Fibroblast of the aortic adventitia (primary cell): ENCODE measurements at regions not wholly inside any gene's neighbourhood (a gene's known extent, or its start where the extent isn't known, plus 50 kb on each side); places are given as distances from the start of the nearest gene placed in this dataset.

Experiments
- DNase-seq: peaks from one replicate; pipeline ENCODE4 v3.0.0-alpha.2; 2010; ENCODE audit warnings: low read depth
- H3K4me3 ChIP-seq: 2 replicates; pipeline ENCODE4 v1.5.1; 2011; ENCODE audit warnings: low read depth, mild to moderate bottlenecking, control low read depth, low read length, moderate library complexity
- CTCF ChIP-seq: IDR thresholded peaks from 2 replicates; pipeline ENCODE4 v1.5.1; 2011; ENCODE audit warnings: mild to moderate bottlenecking, low read length, control low read depth, inconsistent platforms; ENCODE audit not compliant: insufficient read depth

GRCh38 chr11:70593446-70593983, 195.2 kb downstream of the CTTN start:
- no peak for TF ChIP-seq CTCF
- no peak overlapping the region for H3K4me3 ChIP-seq
- DNase-seq: no peak

- H3K4me3 ChIP-seq: no peak overlapping the region
- no peak for TF ChIP-seq CTCF
- no peak for DNase-seq
Measured at GRCh38 chr11:70594031-70594430, 195.7 kb downstream of the CTTN start.

- no peak for DNase-seq
- no peak overlapping the region for H3K4me3 ChIP-seq
- no peak for TF ChIP-seq CTCF
Measured at GRCh38 chr11:70594606-70595005, 196.3 kb downstream of the CTTN start.

- no peak overlapping the region for H3K4me3 ChIP-seq
- no peak for TF ChIP-seq CTCF
- no peak for DNase-seq
Measured at GRCh38 chr11:70595016-70595415, 196.7 kb downstream of the CTTN start.

GRCh38 chr11:70595452-70595851, 197.1 kb downstream of the CTTN start:
- no peak overlapping the region for H3K4me3 ChIP-seq
- TF ChIP-seq CTCF: no peak
- no peak for DNase-seq

GRCh38 chr11:70596091-70596490, 197.8 kb downstream of the CTTN start:
- TF ChIP-seq CTCF: no peak
- DNase-seq: no peak
- H3K4me3 ChIP-seq: no peak overlapping the region

GRCh38 chr11:70597006-70597555, 198.8 kb downstream of the CTTN start:
- DNase-seq: no peak
- H3K4me3 ChIP-seq: no peak overlapping the region
- TF ChIP-seq CTCF: no peak
